Esophagus muscularis mucosa (tissue), 4 donors: ENCODE measurements at regions not wholly inside any gene's neighbourhood (a gene's known extent, or its start where the extent isn't known, plus 50 kb on each side); places are given as distances from the start of the nearest gene placed in this dataset.

ENCODE experiments used
- DNase-seq: peaks from one replicate; pipeline ENCODE4 v3.0.0-alpha.2; 2017; ENCODE audit errors: extremely low spot score
- H3K27ac ChIP-seq, 4 donors: fragments of 200-600 bp; sonication (generic); replicated peaks in 1 of 4; 1 replicate in 3 of 4; 2 replicates in 1 of 4; pipeline ENCODE4 v1.5.1; 2016 to 2019; ENCODE audit warnings: mild to moderate bottlenecking in 1 of 4
- H3K27me3 ChIP-seq, 4 donors: fragments of 200-600 bp; sonication (generic); one replicate each; pipeline versions ENCODE4 v1.5.1 to v1.6.0; 2016 to 2019
- H3K36me3 ChIP-seq, 4 donors: fragments of 200-600 bp; sonication (generic); one replicate each; pipeline ENCODE4 v1.5.1; 2016 to 2019
- H3K4me1 ChIP-seq, 4 donors: fragments of 200-600 bp; sonication (generic); one replicate each; pipeline ENCODE4 v1.5.1; 2016 to 2019
- H3K4me3 ChIP-seq, 4 donors: fragments of 200-600 bp; sonication (generic); 1 replicate in 2 of 4; 2 replicates in 2 of 4; pipeline ENCODE4 v1.5.1; 2016 to 2019; ENCODE audit warnings: mild to moderate bottlenecking in 4 of 4, moderate library complexity in 1 of 4
- H3K9me3 ChIP-seq, 4 donors: fragments of 200-600 bp; sonication (generic); 1 replicate in 3 of 4; 2 replicates in 1 of 4; pipeline ENCODE4 v1.5.1; 2016 to 2019
- EP300 ChIP-seq: sonication (generic); formaldehyde crosslinking; IDR thresholded peaks from one replicate; pipeline ENCODE4 v1.6.1; 2017; ENCODE audit warnings: antibody characterized with exemption
- POLR2A ChIP-seq: fragments of 450-650 bp; IDR thresholded peaks from one replicate; pipeline ENCODE4 v1.6.1; 2017; ENCODE audit warnings: antibody characterized with exemption, moderate library complexity, mild to moderate bottlenecking, low read depth
- POLR2AphosphoS5 ChIP-seq, 2 donors: sonication (generic); formaldehyde crosslinking; IDR thresholded peaks; one replicate each; pipeline ENCODE4 v1.6.1; 2017; ENCODE audit warnings: antibody characterized with exemption in 2 of 2
- WGBS: methylation state at CpG from one replicate; pipeline ENCODE4 v1.1.5; 2018; 5-methylcytosine and 5-hydroxymethylcytosine counted together
- intact Hi-C: fragments of 100-400 bp; cut with DNase I; formaldehyde crosslinking; loops from one replicate; pipeline ENCODE4 v1.15.1; 2023
- TF ChIP-seq, protein P1 (sequence below), 3 experiments: fragments of 200-600 bp in 2 of 3; fragments of 450-650 bp in 1 of 3; sonication (generic) in 2 of 3; IDR thresholded peaks; one replicate each; pipeline ENCODE4 v1.5.1; 2017 to 2019; ENCODE audit warnings: antibody characterized with exemption in 3 of 3, mild to moderate bottlenecking in 2 of 3, moderate library complexity in 1 of 3

DNA sequence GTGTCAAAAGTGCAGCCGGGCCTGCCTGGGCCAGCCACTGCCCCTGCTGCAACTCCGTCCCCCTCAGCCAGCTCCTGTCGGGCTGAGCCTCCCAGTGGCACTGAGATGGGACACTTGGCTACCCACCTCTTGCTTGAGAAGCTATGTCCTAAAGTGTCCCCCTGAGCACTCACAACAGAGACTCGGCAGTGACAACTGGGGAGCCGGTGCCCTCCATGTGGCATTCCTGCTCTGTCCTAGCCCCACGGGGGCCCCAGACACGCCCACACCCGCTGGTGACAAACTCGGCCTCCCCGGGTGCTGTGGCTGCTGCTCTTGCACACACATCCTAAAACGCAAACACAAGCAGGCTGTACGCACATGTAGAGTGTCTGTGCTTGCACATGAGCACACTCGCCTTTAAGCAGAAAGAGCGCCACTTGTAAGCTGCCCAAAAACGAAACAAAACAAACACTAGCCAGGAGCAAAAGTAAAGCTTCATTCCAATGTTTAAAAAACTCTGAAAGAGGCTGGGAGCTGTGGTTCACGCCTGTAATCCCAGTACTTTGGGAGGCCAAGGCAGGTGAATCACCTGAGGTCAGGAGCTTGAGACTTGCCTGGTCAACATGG, 253.9 kb downstream of the RBFOX3 start:
- Histone ChIP-seq H3K4me1 (peaks cover 0 to under 1% (median under 1%) of the 10 kb centered on the region in 4 donors), H3K4me3 (no peak overlapping the region), H3K27ac (no peak overlapping the region), H3K9me3 (no peaks in the 10 kb centered on the region), H3K36me3 (no peaks in the 10 kb centered on the region), H3K27me3 (peaks cover 0 to 60% (median 0%) of the 10 kb centered on the region in 4 donors)
- WGBS: 67% methylated on average over 9 of the region's 16 CpGs
- no peak for DNase-seq
- intact Hi-C loops: no loop called here
- TF ChIP-seq POLR2A (no peak), POLR2AphosphoS5 (IDR thresholded peaks at IDR 0.05) (no peak), EP300 (no peak)
- TF ChIP-seq, protein P1, sequence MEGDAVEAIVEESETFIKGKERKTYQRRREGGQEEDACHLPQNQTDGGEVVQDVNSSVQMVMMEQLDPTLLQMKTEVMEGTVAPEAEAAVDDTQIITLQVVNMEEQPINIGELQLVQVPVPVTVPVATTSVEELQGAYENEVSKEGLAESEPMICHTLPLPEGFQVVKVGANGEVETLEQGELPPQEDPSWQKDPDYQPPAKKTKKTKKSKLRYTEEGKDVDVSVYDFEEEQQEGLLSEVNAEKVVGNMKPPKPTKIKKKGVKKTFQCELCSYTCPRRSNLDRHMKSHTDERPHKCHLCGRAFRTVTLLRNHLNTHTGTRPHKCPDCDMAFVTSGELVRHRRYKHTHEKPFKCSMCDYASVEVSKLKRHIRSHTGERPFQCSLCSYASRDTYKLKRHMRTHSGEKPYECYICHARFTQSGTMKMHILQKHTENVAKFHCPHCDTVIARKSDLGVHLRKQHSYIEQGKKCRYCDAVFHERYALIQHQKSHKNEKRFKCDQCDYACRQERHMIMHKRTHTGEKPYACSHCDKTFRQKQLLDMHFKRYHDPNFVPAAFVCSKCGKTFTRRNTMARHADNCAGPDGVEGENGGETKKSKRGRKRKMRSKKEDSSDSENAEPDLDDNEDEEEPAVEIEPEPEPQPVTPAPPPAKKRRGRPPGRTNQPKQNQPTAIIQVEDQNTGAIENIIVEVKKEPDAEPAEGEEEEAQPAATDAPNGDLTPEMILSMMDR (IDR thresholded peaks at IDR 0.05): no peak

DNA sequence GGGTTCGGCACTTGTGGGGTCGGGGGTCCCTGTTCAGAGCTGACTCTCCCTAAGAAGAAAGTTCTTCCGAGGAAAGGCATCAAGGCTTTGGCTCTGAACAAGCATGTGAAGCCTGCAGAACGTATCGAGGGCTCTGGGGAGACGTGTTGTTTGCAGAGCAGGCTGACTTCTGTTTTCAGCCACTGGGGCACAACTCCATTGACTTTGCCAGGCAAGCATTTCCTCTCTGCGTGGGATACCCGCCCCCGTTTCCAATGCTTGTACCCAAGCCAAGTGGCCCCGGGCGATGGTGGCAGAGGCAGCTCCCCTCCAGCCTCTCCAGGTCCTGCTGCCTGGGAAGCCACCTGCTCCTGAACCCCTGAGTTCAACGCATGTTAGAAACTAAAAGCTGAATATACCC, 255.7 kb downstream of the RBFOX3 start:
- 51% methylated on average over 12 of the region's 12 CpGs for WGBS
- intact Hi-C loops: no loop called here
- Histone ChIP-seq H3K9me3 (no peaks in the 10 kb centered on the region), H3K27me3 (peaks cover 0 to 53% (median 0%) of the 10 kb centered on the region in 4 donors), H3K4me1 (no peaks in the 10 kb centered on the region), H3K4me3 (no peak overlapping the region), H3K27ac (no peak overlapping the region), H3K36me3 (no peaks in the 10 kb centered on the region)
- TF ChIP-seq POLR2AphosphoS5 (IDR thresholded peaks at IDR 0.05) (no peak), POLR2A (no peak), EP300 (no peak)
- TF ChIP-seq, protein P1 (IDR thresholded peaks at IDR 0.05): no peak
- no peak for DNase-seq

DNA sequence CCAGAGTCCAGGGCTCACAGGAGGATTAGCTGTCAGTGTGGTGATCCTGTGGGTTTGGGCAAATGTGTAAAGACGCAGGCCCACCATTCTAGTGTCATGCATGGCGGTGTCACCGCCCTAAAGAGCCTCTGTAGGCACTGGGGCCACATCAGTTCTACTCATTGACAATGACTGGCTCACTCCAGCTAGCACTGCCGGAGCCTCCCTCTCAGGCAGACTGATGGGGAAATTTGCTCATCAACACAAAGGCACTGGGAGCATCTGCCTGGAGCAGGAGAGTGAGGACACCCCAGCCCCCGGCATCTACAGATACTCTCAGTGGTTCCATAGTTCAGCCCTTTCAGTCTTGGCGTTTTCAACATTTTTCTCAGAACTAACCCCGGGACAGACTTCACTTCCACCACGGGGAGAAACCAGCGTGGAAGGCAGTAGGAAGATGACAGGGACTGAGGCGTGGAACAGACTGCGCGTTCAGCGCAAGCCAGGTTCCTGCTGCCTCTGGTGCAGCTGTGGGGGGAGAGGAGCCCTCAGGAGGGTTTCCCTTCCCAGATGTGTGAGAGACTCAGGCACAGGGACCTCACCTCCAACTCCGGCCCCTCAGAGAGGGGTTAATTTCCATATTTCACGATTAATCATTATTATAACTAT, 256.6 kb downstream of the RBFOX3 start:
- H3K36me3 ChIP-seq: no peaks in the 10 kb centered on the region
- H3K9me3 ChIP-seq: no peaks in the 10 kb centered on the region
- DNase-seq: no peak
- H3K27me3 ChIP-seq: peaks cover 0 to 60% (median 0%) of the 10 kb centered on the region in 4 donors
- 83% methylated on average over 14 of the region's 15 CpGs for WGBS
- no peak overlapping the region for H3K4me3 ChIP-seq
- no peaks in the 10 kb centered on the region for H3K4me1 ChIP-seq
- no peak overlapping the region for H3K27ac ChIP-seq
- no peak for TF ChIP-seq POLR2AphosphoS5 (IDR thresholded peaks at IDR 0.05)
- no peak for TF ChIP-seq POLR2A
- no peak for TF ChIP-seq EP300
- TF ChIP-seq, protein P1 (IDR thresholded peaks at IDR 0.05): no peak
- intact Hi-C loops: no loop called here

DNA sequence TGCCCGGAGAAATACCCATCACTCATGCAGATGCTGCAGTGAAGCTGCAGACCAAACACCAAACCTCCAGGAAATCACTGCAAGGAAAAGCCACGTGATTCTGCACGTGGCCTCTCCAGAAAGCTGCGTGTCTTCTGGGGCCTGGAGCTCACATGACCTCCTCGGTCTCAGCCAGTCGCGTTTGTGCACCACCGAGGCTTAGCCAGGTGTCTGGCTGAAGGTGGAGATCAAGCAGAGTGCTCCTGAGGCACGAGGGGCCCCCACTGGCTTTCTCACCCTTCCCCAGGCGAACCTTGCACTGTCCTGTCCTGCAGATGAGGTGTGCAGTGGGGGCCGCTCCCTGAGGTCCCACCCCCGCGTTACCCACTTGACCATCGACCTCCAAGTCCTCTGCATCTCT, 257.3 kb downstream of the RBFOX3 start:
- no peak for DNase-seq
- intact Hi-C loops: no loop called here
- TF ChIP-seq POLR2A (no peak), POLR2AphosphoS5 (IDR thresholded peaks at IDR 0.05) (no peak), EP300 (no peak)
- TF ChIP-seq, protein P1 (IDR thresholded peaks at IDR 0.05): no peak
- Histone ChIP-seq H3K4me1 (no peaks in the 10 kb centered on the region), H3K9me3 (no peaks in the 10 kb centered on the region), H3K4me3 (no peak overlapping the region), H3K27ac (no peak overlapping the region), H3K36me3 (no peaks in the 10 kb centered on the region), H3K27me3 (peaks cover 0 to 60% (median 0%) of the 10 kb centered on the region in 4 donors)
- WGBS: 66% methylated on average over 14 of the region's 14 CpGs
